HG02798 (cell line): ENCODE measurements at regions not wholly inside any gene's neighbourhood (a gene's known extent, or its start where the extent isn't known, plus 50 kb on each side); places are given as distances from the start of the nearest gene placed in this dataset.

ENCODE experiments used
- ATAC-seq: cut with Tn5 transposase; IDR thresholded peaks from one replicate; pipeline ENCODE4 v1.9.1; 2021; ENCODE audit warnings: mild to moderate bottlenecking; ENCODE audit not compliant: unreplicated experiment, poor library complexity

DNA sequence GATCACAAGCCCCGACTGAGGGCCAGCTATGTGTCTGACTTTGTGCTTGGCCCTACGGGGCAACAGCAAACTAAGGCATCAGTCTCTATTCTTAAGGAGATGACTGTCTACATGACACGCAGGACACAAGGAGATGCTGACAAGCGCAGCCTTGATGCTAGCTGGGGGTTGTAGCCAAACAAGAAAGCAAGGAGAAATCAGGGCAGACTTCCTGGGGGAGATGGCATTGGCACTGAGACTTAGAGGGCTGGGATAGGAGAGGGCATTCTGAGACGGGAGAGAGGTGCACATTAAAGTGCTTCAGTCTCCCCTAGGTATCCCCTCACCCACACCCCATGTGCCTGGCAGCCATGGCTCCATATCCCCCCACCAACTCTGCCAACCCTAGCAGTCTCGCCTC, 210.8 kb upstream of the POU3F1 start:
- ATAC-seq, result no peak

DNA sequence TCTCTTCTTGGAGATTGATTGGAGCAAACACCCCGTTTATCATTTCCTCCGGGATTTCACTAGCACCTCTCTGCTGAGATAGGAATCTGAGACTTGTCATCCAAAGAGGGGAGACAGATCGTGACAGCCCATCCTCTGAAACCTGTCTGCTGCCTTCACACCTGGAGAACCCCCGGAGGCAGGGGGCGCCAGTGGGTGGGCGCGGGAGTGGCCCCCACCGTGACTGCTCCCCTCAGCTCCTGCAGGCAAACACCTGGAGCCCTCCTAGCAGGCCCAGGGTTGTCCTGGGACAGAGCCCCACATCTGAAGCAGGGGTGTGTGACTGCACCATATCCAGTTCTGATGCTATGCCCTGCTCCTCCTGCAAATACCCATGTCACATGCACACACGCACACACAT, 209.5 kb upstream of the POU3F1 start:
- no peak for ATAC-seq

DNA sequence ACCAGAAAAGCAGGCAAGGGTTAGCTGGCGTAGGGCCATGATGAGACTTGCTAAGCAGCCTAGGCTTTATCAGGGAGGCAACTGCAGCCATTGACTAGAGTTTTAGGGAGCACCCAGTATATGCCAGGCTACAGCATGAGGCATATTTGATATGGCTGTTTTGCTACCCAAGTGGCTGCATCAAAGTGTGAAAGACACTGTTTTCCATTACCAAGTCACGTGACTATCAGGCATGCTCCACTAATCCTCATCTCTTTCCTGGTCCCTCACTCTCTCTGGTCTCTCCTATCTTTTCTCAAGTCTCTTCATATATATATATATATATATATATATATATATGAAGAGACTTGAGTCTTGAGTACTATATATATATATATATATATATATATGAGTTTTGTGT, 206.7 kb upstream of the POU3F1 start:
- no peak for ATAC-seq

DNA sequence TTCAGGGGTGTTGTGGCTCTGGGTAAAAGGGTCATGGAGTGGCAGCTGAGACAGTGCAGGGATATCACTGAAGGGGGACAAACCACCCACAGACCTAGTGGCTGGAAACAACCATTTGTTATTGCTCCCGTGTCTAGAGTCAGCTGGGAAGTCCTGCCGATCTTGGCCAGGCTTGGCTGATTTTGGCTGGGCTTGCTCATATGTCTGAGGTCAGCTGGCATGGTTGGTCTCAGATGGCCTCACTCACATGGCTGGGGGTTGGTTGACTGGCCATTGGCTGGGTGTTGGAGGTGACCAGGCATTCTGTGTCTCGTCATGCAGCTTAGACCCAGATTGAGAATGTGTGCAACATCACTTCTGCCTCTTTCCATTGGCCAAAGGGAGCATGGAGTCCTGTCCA, 203.8 kb upstream of the POU3F1 start:
- ATAC-seq, result no peak

DNA sequence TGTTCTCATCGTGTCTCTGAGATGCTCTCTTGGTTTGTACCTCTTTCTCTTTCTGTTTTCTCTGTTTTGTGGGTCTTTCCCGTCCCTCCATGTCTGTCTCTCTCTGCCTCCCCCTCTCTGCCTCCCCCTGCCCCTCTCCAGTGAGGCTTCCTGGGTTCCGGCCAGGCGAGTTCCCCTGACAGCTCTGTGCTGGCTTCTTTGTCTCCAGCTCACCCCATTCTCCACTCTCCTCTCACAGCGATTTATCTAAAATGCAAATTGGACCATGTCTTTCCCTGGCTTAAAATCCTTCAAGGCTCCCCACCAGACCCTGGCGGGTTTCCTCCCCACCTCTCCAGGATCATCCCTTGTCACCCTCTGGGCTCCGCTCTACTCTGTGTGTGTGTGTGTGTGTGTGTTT, 202.4 kb upstream of the POU3F1 start:
- ATAC-seq, result no peak

DNA sequence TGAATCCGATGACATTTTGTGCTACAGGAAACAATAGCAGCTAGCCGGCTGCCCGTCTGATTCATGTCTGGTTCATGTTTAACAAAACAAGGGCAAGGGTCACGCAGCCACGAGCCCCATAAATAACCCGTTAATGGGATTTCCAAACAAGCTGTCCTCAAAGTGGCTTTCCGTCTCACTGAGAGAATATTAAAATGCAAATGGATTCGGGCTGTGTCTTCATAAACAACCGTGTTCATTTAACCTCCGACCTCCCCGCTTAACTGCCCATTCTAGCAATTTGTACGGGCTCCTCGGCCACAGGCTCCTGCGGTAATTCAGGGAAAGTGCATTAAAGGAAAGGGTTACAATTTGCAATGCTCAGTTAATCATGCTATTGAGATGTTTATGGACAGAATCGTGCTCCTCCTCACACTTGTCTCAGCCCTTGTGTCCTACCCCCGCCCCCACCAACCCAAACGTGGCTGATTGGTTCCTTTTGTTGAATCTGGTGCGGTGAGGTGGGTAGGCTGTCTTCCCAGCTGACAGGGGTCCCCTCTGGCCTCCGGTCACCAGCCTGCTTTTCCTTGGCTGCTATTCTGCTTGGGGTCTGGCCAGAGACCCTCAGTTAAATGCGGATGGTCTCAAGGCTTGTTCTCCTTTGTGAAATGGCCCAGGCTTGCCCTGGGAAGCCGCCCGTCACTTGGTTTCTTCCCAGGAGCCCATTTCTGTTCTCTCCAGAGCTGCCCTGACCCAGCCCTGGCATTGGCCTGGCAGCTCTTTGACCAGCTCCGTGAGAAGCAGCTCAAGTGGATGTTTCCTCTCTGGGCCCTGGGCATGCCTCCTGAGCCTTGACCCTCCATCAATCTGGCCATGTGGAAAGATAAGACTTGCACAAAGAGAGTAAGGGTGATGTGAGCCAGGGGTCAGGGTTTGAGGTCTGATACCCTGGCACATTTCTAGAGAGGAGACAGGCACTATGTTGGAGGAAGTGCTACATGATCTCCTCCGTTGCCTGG, 200.7 kb upstream of the POU3F1 start:
- ATAC-seq, result no peak

DNA sequence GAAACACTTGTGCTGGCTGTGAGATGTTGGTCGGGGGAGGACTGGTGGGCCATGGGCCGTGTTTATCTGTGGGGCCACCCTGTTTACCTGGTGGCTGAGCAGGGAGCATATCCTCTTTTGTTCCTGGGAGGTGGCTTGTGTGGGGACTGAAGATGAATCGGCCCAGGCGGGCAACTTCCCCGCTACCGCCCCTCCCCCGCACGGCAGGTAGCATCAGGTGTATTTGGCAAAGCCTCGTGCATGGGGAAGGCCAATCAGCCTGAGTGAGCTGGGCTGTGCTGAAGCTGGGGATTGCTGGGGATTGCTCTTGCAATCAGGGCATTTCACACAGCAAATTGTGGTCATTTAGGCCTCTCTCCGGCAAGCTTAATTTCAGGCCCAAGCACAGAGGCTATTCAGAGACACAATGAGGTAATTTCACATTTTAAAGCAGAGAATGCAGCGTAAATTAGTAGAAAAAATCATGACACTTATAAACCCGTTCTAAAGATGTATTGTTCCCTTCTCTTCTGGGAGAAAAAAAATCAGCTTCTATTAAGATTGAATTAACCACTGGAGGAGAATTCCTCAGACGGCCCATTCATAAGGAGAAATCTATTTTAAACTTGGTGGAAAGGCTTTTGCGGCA, 197.7 kb upstream of the POU3F1 start:
- ATAC-seq, result no peak

DNA sequence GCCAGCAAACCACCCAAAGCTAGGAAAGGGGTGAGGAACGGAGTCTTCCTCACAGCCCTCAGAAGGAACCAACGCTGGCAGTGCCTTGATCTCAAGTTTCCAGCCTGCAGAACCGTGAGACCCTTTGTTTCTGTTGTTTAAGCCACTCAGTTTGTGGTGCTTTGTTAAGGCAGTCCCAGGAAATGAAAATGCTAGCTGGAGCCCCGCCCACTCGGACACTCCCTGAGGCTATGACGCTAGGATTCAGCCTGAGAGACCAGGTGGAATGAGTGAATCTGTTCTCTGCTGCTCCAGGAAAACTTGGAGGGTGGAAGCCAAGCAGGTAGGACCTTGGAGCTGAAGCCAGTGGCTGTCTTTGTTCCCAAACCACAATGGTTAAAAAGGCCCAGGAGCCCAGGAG, 196.5 kb upstream of the POU3F1 start:
- no peak for ATAC-seq

DNA sequence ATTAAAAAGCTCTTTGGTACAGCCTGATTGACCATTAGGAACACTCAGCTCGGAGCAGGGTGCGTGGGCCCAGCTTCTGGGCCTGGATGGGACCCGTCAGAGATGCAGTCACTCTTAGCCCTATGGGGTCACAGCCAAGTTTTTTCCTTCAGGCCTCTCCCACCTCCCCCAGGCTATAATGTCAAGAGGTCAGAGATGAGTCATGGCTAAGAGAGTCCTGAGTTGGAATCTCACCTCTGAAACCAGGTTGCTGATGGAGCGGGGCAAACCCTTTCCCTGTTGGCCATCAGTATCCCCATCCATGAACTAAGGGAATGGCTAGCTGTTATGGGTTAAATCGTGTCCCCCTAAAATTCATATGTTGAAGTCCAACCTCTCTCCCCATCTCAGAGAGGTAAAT, 195.9 kb upstream of the POU3F1 start:
- no peak for ATAC-seq

DNA sequence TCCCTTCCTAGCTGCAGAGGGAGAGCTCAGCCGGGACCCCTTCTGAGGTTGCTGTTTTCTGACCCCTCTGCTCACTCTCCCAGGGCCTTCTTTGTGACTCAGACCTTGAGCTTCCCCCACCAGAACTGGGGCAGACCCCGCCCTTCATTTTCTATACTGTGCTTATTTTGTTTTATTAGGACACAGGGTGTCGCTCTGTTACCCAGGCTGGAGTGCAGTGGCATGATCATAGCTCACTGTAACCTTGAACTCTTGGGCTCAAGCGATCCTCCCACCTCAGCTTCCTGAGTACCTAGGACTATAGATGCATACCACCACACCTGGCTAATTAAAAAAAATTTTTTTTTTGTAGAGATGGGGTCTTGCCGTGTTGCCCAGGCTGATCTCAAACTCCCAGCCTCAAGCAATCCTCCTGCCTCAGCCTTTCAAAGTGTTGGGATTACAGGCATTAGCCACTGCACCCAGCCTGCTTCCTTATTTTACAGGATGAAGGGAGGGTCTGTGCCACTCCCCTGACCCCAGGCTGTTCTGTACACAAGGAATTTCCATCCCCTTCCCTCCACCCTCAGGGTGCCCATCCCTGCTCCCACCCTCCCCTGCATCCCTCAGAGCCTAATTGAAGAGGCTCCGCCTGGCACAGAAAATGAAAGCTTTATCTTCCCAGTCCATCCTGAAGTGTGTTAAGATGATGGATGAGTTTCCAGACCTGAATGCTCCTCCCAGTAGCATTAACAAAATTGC, 195.2 kb upstream of the POU3F1 start:
- no peak for ATAC-seq

DNA sequence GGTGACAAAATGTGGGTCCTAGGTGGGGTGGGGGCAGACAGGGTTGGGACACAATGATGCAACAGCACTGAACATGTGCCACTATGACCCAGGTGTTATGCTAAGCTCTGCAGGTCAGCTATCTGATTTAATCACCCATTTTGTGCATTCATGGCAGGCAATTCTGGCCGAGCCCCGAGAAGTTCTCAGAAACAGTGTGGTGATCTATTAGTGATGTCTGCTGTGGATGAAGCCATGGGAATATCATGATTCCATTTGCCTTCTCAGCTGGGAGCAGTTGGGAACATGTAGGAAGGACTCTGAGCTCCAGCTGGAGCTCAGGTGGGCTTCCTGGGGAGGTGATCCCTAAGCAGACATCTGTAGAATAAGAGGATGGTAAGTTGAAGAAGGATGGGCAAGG, 194.0 kb upstream of the POU3F1 start:
- ATAC-seq, result no peak

DNA sequence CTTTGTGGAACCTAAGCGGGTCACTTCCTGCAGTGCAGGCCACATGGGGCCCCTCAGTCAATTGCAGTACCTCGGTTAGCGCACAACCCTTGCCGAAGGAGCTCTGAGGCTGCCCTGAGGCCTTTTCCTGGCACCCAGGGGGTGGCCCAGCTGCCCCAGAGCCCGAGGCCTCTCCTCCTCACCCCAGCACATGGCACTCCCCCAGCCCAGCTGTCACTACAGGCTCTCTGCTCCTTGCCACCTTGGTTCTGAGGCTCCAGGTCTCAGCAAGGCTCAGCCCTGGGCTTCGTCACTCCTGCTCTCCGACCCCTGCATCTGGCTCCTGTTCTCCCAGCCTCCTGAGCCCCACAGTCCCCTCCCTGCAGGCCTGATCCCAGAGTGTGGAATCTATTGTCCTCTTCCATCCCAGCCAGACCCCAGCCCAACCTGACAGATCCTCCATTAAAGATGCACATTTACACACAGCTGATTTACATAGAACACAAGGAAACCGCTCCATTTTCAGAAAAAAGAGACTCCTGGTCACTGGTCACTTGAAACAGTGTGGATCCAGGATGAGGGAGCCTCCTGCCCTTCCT, 192.8 kb upstream of the POU3F1 start:
- no peak for ATAC-seq

DNA sequence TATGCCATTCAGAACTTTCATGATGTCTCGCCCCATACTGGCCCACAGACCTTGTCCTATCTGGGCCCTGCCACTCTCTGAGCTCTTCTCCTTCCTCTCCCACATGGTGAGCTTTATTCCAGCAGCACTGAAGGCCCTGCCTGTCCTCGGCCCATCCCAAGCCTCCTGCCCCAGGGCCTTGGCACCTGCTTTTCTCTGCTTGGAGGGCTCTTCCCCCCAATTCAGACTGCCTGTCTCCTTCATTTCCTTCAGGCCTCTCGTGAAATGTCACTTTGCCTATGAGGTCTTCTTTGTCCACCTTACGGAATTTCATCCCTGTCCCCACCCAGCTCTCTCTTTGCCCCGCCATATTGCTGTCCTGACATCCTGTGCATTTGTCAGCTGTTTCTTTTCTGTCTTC, 191.7 kb upstream of the POU3F1 start:
- no peak for ATAC-seq

DNA sequence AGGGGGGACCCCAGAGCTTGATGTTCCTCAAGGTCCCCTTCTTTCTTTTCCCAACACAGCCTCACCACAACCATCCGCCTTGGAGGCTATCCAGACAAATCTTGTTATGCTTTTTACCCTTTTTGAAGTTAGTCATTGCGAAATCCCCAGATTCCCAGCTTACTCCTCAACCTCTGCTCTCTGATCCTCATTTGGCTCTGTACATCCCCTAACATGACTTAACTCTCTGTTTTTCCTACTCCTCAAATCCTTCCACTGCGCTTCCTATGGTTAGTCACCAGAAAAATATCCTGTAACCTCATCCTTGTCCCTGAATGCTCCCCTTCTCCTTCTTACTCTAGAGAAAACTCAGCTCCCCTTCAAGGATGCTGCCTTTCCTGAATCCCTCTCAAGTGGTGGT, 189.1 kb upstream of the POU3F1 start:
- no peak for ATAC-seq

DNA sequence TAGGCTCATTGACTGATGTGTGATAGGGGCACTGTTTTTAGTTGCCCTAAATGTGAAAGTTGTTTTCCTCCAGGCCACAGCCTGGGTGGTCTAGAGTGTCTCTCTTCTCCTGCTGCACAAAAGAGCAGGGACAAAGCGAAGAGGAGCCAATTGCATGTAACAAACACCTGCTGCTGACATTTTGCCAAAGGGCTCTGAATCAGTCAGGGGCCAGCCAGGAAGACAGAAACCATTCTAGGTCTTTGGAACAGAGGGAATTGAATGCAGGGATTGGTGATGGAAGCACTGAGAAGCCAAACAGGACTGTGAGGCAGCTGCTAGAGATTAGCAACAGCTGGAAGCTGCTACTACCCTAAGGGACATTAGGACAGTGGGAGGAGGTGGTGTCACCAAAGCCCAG, 185.3 kb upstream of the POU3F1 start:
- ATAC-seq, result no peak

DNA sequence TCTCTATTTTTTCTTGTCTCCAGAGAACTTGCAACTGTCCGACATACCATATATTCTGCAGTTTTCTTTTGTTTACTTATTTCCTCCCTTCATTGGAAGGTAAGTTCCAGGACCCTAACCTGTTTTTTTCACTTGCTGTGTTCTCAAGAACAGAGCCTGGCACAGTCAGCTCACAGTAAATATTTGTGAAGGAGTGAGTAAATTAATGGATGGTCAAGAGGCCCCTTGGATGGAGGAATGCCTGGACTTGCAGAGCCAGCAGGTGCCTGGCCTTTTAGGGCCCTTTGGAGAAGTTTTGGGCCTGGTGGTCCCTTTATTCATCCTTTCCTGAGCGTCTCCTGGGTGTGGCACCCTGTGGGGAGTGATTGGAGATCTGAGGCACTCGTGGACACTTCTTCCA, 182.1 kb upstream of the POU3F1 start:
- no peak for ATAC-seq

DNA sequence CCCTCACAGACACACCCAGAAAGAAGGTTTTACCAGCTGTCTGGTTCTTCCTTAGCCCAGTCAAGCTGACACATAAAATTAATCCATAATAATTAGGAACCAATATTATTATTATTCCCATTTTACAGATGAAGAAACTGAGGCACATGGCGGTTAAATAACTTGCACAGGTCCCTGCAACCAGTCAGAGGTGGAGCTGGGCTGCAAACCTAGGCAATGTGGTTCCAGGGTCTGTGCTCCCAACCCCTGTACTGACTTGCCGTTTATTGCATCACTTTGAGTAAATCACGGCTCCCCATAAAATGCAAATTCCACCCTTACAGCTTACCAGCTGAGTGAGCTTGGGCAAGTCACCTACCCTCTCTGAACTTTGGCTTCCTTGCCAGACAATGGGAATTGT, 179.2 kb upstream of the POU3F1 start:
- ATAC-seq, result no peak

DNA sequence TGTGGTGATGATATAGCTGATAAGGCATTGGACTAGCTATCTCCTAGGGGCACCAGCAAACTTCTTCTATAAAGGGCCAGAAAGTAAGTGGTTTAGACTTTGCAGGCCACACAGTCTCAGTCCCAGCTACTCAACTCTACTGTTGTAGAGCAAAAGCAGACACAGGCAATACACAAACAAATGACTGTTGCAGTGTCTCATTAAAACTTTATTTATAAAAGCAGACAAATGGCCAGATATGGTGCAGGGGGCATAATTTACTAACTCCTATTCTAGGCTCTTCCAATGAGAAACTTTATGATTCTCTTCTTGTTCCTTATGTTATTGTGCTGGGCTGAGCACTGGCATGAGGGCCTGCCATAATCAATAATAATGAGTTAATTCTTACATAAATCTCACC, 176.8 kb upstream of the POU3F1 start:
- ATAC-seq, result no peak

DNA sequence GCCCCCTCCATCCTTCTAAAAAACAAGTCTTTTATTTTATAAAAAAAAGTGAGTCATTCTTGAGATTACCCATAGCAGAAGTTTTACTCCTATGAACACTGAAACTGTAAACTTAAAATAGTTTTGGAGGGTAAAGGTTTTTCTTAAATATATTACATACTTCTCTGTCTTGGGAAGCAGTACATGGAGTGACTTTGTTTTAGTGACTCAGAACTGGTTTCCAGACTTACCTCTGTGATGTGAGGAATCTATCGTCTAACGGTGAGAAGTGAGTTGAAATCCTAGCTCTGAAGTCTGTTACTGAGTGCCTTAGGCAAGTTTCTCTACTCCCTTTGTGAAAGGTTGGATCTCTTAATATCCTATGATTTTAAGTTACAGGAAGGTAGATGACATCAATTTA, 176.3 kb upstream of the POU3F1 start:
- no peak for ATAC-seq

DNA sequence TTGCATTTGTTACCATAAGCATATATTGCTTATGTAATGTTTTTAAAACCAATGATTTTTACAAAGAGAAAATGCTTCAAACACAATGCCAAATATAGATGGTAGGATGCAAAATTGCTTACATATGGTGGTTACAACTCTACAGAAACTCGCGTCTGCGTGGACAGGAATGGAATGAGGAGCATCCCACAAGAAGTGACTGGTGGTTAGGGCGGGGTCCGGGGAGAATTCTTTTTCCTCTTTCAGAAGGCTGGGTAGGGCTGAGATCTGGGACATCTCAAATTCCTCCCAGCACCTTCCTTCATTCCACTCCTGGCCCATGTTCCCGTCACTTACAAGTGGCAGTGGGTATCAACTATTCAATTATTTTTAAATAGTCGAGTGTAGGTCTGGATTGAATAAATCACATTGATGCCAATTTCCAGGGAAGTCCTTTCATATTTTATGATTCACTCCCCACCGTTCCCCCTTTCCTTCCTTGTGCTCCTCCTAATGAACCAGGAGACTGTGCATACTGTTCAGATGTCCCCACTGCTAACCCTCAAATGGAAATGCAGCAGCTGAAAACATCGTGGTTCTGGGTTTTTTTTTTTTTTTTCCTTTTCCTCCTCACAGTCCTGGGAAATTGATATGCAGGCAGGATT, 174.5 kb upstream of the POU3F1 start:
- ATAC-seq, result no peak
